ENCODE measurements at regions not wholly inside any gene's neighbourhood (a gene's known extent, or its start where the extent isn't known, plus 50 kb on each side); places are given as distances from the start of the nearest gene placed in this dataset.
A peak's percentile ranks its signal among the peaks of the same experiment; 100 is the strongest.

- Histone ChIP-seq H3K9ac (ENCODE audit: low read depth, low read length) (no peak overlapping the region), H3K4me2 (ENCODE audit: insufficient read depth, low read length) (no peak overlapping the region), H3K79me2 (ENCODE audit: insufficient read depth, low read length) (no peaks in the 10 kb centered on the region), H3K27ac (ENCODE audit: low read length) (no peak overlapping the region), H3K4me3 (ENCODE audit: low read depth in 1 of 2, low read length in 2 of 2) (no peak overlapping the region), H3K9me3 (ENCODE audit: insufficient read depth, low read length, severe bottlenecking) (no peaks in the 10 kb centered on the region), H3K27me3 (ENCODE audit: insufficient read depth, low read length, poor library complexity) (no peaks in the 10 kb centered on the region), H3K4me1 (ENCODE audit: insufficient read depth, low read length) (no peaks in the 10 kb centered on the region), H3K36me3 (ENCODE audit: insufficient read depth, low read length) (no peaks in the 10 kb centered on the region), H2AFZ (ENCODE audit: low read depth, low read length) (no peak overlapping the region), H4K20me1 (ENCODE audit: insufficient read depth, low read length) (no peaks in the 10 kb centered on the region)
- TF ChIP-seq EZH2 (IDR thresholded peaks at IDR 0.05; ENCODE audit: borderline replicate concordance, low read depth, low read length, severe bottlenecking) (no peak), CTCF (IDR thresholded peaks at IDR 0.05; ENCODE audit: borderline replicate concordance, extremely low read depth, low read length, poor library complexity, severe bottlenecking) (no peak)
- no peak for ATAC-seq (ENCODE audit: insufficient read depth, low read depth)
- DNase-seq, result no peak
These were observed 258.6 kb upstream of the DCN start for GRCh38 chr12:91441246-91441645.

- peaks cover 11% of the 10 kb centered on the region for H3K4me1 ChIP-seq (ENCODE audit: insufficient read depth, low read length)
- H3K27me3 ChIP-seq (ENCODE audit: insufficient read depth, low read length, poor library complexity), result no peaks in the 10 kb centered on the region
- no peak for ATAC-seq (ENCODE audit: insufficient read depth, low read depth)
- no peaks in the 10 kb centered on the region for H3K79me2 ChIP-seq (ENCODE audit: insufficient read depth, low read length)
- H3K9me3 ChIP-seq (ENCODE audit: insufficient read depth, low read length, severe bottlenecking), result no peaks in the 10 kb centered on the region
- no peak overlapping the region for H3K4me3 ChIP-seq (ENCODE audit: low read depth in 1 of 2, low read length in 2 of 2)
- no peak overlapping the region for H3K9ac ChIP-seq (ENCODE audit: low read depth, low read length)
- no peak for DNase-seq
- H4K20me1 ChIP-seq (ENCODE audit: insufficient read depth, low read length), result no peaks in the 10 kb centered on the region
- no peak overlapping the region for H3K4me2 ChIP-seq (ENCODE audit: insufficient read depth, low read length)
- no peak overlapping the region for H2AFZ ChIP-seq (ENCODE audit: low read depth, low read length)
- H3K36me3 ChIP-seq (ENCODE audit: insufficient read depth, low read length), result no peaks in the 10 kb centered on the region
- H3K27ac ChIP-seq (ENCODE audit: low read length), result no peak overlapping the region
- TF ChIP-seq EZH2 (IDR thresholded peaks at IDR 0.05; ENCODE audit: borderline replicate concordance, low read depth, low read length, severe bottlenecking) (no peak), CTCF (IDR thresholded peaks at IDR 0.05; ENCODE audit: borderline replicate concordance, extremely low read depth, low read length, poor library complexity, severe bottlenecking) (no peak)
These were observed 251.5 kb upstream of the DCN start for GRCh38 chr12:91434081-91434480.

- DNase-seq (no peak), ATAC-seq (ENCODE audit: insufficient read depth, low read depth) (no peak)
- Histone ChIP-seq H3K27ac (ENCODE audit: low read length) (no peak overlapping the region), H4K20me1 (ENCODE audit: insufficient read depth, low read length) (no peaks in the 10 kb centered on the region), H3K9ac (ENCODE audit: low read depth, low read length) (no peak overlapping the region), H3K9me3 (ENCODE audit: insufficient read depth, low read length, severe bottlenecking) (no peaks in the 10 kb centered on the region), H2AFZ (ENCODE audit: low read depth, low read length) (no peak overlapping the region), H3K4me1 (ENCODE audit: insufficient read depth, low read length) (peaks cover 11% of the 10 kb centered on the region), H3K36me3 (ENCODE audit: insufficient read depth, low read length) (no peaks in the 10 kb centered on the region), H3K4me3 (ENCODE audit: low read depth in 1 of 2, low read length in 2 of 2) (no peak overlapping the region), H3K4me2 (ENCODE audit: insufficient read depth, low read length) (no peak overlapping the region), H3K79me2 (ENCODE audit: insufficient read depth, low read length) (no peaks in the 10 kb centered on the region), H3K27me3 (ENCODE audit: insufficient read depth, low read length, poor library complexity) (no peaks in the 10 kb centered on the region)
- TF ChIP-seq CTCF (IDR thresholded peaks at IDR 0.05; ENCODE audit: borderline replicate concordance, extremely low read depth, low read length, poor library complexity, severe bottlenecking) (no peak), EZH2 (IDR thresholded peaks at IDR 0.05; ENCODE audit: borderline replicate concordance, low read depth, low read length, severe bottlenecking) (no peak)
These were observed 250.1 kb upstream of the DCN start for GRCh38 chr12:91432755-91433154.

GRCh38 chr12:91432089-91432488 is 249.5 kb upstream of the DCN start:
- Histone ChIP-seq H3K9me3 (ENCODE audit: insufficient read depth, low read length, severe bottlenecking) (no peaks in the 10 kb centered on the region), H3K4me3 (ENCODE audit: low read depth in 1 of 2, low read length in 2 of 2) (no peak overlapping the region), H3K4me2 (ENCODE audit: insufficient read depth, low read length) (no peak overlapping the region), H3K9ac (ENCODE audit: low read depth, low read length) (no peak overlapping the region), H3K27me3 (ENCODE audit: insufficient read depth, low read length, poor library complexity) (no peaks in the 10 kb centered on the region), H3K4me1 (ENCODE audit: insufficient read depth, low read length) (peaks cover 11% of the 10 kb centered on the region), H2AFZ (ENCODE audit: low read depth, low read length) (0 out of 2 replicates have a peak overlapping the region, but pooled peaks have one; percentile 1), H3K27ac (ENCODE audit: low read length) (no peak overlapping the region), H3K79me2 (ENCODE audit: insufficient read depth, low read length) (no peaks in the 10 kb centered on the region), H3K36me3 (ENCODE audit: insufficient read depth, low read length) (no peaks in the 10 kb centered on the region), H4K20me1 (ENCODE audit: insufficient read depth, low read length) (no peaks in the 10 kb centered on the region)
- no peak for TF ChIP-seq CTCF (IDR thresholded peaks at IDR 0.05; ENCODE audit: borderline replicate concordance, extremely low read depth, low read length, poor library complexity, severe bottlenecking)
- TF ChIP-seq EZH2 (IDR thresholded peaks at IDR 0.05; ENCODE audit: borderline replicate concordance, low read depth, low read length, severe bottlenecking), result no peak
- ATAC-seq (ENCODE audit: insufficient read depth, low read depth) (peak; percentile 55; the same call in 2 of the 3 replicates), DNase-seq (no peak)
